GM12864 (cell line): ENCODE measurements at regions not wholly inside any gene's neighbourhood (a gene's known extent, or its start where the extent isn't known, plus 50 kb on each side); places are given as distances from the start of the nearest gene placed in this dataset.

ENCODE experiments used
- DNase-seq: peaks from one replicate; pipeline ENCODE4 v3.0.0-alpha.2; 2011; ENCODE audit warnings: low read depth
- H3K4me3 ChIP-seq: 2 replicates; pipeline ENCODE4 v1.5.1; 2011; ENCODE audit warnings: mild to moderate bottlenecking, low read depth, low read length, control low read depth
- TF ChIP-seq, protein P1 (sequence below): IDR thresholded peaks from 2 replicates; pipeline ENCODE4 v1.5.1; 2011; ENCODE audit warnings: low read depth, mild to moderate bottlenecking, moderate library complexity, low read length, control low read depth, inconsistent platforms; ENCODE audit errors: missing control alignments

DNA sequence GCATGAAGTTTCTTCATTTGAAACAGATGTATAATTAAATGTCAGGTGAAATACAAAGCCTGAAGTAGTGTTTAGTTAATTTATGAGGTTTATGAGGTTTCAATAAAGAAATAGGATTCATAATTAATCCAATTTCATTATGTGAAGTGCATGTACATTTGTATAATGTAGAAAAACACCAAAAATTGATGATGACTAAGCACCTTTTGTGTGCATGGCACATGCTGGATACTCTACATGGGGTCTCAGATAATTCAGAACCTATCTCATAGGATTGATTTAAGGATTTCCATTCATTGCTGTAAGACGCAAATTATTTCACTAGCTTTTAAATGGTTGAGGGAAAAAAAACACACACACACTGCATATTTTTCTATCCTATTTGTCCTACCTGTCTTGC lies 143.9 kb downstream of the ESM1 start:
- TF ChIP-seq, protein P1, sequence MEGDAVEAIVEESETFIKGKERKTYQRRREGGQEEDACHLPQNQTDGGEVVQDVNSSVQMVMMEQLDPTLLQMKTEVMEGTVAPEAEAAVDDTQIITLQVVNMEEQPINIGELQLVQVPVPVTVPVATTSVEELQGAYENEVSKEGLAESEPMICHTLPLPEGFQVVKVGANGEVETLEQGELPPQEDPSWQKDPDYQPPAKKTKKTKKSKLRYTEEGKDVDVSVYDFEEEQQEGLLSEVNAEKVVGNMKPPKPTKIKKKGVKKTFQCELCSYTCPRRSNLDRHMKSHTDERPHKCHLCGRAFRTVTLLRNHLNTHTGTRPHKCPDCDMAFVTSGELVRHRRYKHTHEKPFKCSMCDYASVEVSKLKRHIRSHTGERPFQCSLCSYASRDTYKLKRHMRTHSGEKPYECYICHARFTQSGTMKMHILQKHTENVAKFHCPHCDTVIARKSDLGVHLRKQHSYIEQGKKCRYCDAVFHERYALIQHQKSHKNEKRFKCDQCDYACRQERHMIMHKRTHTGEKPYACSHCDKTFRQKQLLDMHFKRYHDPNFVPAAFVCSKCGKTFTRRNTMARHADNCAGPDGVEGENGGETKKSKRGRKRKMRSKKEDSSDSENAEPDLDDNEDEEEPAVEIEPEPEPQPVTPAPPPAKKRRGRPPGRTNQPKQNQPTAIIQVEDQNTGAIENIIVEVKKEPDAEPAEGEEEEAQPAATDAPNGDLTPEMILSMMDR, result no peak
- H3K4me3 ChIP-seq, result no peak overlapping the region
- no peak for DNase-seq

DNA sequence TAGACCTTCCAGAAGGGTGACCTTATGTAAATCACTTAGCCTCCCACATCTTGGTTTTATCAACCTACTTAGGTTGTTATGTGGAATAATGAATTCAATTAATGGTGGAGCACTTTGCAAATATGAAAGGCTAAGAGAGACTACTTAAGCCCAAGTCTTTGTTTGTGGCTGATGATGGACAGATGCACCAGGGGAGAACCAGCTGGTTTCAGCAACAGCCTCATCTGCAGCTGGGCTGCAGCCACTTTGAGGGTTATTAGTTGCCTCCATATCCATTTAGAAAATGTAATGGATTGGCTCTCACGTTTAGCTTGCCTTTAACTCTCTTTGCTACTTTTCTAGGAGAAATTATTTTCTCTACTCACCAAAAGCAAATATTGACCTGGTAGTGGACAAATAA lies 146.6 kb downstream of the ESM1 start:
- no peak overlapping the region for H3K4me3 ChIP-seq
- TF ChIP-seq, protein P1, result no peak
- no peak for DNase-seq

DNA sequence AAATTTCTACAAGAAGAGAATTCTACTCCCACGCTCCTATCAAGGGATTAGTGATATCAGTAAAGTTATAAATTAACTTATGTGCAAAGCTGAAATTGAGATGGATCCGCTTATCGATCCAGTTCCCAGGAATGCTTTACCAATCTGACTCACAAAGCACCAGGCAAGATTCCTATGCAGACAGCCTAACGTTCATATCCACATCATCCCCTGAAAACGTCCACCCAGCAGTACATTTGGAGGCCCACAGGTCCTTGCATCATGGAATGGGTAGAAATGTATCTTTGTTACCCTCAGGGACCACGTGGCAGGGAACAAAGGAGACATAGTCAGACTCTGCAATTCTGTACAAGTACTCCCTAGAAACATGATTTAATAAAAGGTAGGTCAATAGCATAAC lies 147.4 kb downstream of the ESM1 start:
- H3K4me3 ChIP-seq, result no peak overlapping the region
- TF ChIP-seq, protein P1, result no peak

DNA sequence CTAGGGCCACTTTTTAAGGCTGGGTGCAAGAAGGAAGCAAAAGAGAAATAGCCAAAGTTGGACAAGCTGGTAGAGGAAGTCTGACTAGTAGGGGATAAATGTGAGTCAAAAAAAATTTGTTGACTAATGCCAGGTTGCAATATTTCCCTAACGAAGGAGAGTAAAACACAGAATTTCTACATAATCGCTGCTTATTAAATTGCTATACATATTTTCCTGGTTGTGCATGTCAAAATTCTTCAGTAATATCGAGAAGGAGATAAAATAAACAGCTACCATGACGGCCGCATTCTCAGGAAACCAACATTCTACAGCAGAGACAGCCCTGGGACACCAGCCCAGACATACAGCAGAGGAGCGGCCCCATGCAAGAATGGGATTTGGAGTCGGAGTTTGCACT lies 148.3 kb downstream of the ESM1 start:
- no peak for DNase-seq
- TF ChIP-seq, protein P1, result no peak
- H3K4me3 ChIP-seq, result no peak overlapping the region

More for the DNA sequence above, 147.4 kb downstream of the ESM1 start:
- no peak for DNase-seq

DNA sequence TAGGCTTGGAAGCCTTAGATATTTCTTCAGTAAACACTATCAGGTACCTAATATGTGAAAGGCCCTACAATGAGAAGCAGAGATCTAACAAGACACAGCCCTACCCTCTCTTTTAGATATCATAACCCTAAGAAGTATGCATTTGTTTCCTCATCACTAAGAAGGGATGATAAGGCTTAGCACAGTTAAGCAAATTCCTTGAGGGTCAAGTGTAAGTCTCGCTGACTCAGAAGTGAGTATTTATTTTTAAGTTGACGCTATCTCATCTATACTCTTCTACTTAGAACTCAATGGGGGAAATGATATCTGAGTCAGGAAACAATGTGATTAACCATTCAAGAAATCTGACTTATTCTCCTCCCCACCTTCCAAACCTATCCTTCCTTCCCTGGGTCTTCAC lies 149.7 kb downstream of the ESM1 start:
- DNase-seq, result no peak
- H3K4me3 ChIP-seq, result no peak overlapping the region
- TF ChIP-seq, protein P1, result no peak

DNA sequence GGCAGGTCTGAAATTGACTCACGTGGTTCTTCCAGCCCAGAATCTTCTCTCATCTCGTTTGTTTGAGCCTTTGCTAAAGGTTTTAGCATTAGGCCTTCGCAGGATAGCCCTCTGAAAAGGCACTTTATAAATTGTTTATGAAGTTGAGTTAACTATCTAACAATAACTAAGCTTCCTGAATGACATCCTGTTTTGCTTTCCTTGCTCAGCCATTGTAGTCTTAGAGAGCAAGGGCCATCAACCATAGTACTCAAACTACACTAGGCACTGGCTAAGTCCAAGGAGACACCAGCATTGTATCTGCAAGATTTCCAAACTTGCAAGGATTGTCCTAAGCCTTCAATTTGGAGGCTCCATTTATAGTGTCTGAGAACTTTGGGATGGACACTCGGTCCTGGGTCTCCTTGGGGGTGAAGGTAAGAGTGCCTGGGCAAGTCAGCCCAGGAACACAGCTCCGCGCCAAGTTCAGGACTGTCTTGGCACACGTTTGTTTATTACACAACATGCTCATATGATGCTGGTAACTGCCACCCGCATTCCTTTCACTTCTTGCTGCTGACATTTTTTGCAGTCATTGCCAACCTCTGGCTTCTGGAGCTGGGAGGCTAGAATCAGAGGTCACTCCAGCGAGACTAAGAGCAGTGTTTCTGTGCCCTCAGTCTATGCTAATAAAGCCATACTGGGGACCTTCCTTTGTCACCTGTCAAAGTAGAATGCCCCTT lies 151.1 kb downstream of the ESM1 start:
- TF ChIP-seq, protein P1, result no peak
- no peak overlapping the region for H3K4me3 ChIP-seq
- no peak for DNase-seq

DNA sequence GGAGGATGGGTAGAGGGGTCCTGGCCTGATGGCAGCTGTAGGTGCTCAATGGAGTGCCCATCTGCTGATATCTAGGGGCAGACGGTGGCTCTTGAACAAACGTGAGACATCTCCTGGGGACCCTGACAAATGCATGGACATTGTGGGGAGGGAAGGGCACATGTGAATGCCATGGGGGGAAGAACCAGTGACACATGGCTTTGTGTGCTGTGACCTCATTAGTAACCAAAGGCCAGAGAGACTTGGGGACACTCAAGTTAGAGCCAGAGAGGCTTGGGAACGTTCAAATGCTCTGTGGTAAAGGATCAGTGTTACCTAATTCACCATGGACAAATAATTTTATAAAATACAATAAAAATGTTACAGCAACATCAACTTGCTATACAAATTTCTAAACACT lies 151.8 kb downstream of the ESM1 start:
- DNase-seq, result no peak
- TF ChIP-seq, protein P1, result no peak
- H3K4me3 ChIP-seq, result no peak overlapping the region
